Right renal pelvis (tissue), 4 donors: ENCODE measurements at regions not wholly inside any gene's neighbourhood (a gene's known extent, or its start where the extent isn't known, plus 50 kb on each side); places are given as distances from the start of the nearest gene placed in this dataset.
"Not testable (repeated sequence)": the region's sequence is repeated elsewhere in the genome, so short reads cannot be mapped to it uniquely, and the experiment has no call there.

Source experiments
- DNase-seq, 4 donors: peaks; one replicate each; pipeline ENCODE4 v3.0.0-alpha.2; 2013; ENCODE audit warnings: low read depth in 4 of 4, low spot score in 3 of 4, missing footprints in 1 of 4

DNA sequence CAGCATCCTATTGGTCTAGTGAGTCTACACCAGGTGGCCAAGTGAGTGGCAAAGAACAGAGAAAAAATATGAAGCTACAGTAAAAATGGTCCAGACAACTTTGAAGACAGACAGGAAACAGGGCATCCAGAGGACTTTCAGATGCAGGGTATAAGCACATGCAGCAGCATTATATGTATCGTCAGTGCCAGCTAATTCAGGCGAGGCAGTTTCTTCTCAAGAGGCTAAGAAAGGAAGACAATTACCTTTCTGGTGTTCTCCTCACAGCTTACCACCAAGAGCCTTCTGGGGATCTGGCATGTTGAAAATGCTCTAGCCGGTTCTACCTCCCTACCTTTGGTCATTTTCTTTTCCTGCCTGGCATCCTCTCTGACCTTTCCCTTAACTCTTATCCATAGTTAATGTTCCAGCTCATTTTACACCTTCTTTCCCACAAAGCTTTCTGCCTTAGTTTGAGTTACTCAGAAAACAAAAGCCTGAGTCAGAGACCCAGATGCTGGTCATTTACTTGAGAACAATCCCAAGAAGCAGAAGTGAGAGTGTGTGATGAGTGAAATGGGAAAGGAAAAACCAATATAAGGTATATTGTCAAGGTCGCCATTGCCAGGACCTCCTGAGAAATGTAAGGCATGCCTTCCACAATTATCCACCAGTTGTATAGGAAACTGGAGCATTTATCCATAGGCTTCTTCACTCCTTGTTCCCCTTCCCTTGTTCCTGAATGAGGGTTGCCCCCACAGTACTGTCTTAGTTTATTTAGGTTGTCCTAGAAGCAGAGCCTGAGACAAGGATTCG is 444.1 kb downstream of the PLPP3 start:
- no peak for DNase-seq

GRCh38 chr1:56133522-56134472 is 445.6 kb downstream of the PLPP3 start:
- DNase-seq, result no peak

- DNase-seq, result no peak
Observed at GRCh38 chr1:56132520-56132919, 446.8 kb downstream of the PLPP3 start.

DNA sequence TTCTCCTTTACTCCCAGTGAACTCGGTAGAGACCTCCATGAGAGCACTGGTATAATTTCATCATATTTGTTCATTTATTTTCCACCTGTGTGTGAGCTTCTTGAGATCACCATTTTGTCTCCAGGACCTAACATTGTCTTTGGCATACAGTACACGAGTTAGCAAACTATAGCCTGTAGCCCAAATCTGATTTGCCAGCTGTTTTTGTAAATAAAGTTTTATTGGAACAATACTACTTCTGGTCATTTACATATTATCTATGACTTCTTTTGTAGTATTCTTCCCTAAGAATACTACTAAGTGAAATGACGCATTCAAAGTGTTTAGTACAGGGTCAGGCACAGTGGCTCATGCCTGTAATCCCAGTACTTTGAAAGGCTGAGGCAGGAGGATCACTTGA is 449.5 kb downstream of the PLPP3 start:
- no peak for DNase-seq

DNA sequence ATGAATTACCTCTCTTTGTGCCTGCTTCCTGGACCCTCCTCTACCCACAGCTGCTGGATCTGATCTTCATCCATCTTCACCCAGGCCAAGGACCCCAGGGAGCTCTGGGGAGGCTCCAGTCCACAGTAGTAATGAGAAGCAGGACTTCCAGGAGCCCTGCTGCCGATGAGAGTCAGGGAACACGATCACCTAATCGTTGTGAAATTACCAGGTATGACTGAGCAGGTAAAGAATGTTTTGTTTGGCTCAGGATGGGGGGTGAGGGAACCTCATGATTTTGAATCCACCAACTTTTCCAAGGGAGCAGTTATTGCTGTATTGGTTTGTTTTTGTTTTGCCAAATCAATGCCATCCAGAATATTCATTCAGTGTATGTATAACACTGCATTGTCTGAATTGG is 454.0 kb downstream of the PLPP3 start:
- no peak for DNase-seq

DNA sequence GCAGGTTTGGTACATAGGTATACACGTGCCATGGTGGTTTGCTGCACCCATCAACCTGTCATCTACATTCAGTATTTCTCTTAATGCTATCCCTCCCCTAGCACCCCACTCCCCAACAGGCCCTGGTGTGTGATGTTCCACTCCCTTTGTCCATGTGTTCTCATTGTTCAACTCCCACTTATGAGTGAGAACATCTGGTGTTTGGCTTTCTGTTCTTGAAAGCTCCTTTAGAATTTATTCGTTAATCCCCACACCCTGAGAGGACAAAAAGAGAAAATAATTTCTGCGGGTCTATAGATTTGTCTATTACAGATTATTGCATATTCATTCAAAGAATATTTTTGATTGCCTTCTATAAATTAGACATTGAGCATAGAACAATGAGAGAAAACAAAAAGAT is 455.5 kb downstream of the PLPP3 start:
- no peak for DNase-seq

DNA sequence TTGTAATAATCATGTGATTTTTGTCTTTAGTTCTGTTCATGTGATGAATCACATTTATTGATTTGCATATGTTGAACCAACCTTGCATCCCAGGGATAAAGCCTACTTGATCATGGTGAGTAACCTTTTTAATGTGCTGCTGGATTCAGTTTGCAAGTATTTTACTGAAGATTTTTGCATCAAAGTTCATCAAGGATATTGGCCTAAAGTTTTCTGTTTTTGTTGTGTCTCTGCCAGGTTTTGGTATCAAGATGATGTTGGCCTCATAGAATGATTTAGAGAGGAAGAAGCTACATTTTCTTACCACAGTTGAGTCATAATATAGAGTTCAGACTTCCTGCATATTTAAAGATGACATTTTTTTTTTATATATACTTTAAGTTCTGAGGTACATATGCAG is 455.9 kb downstream of the PLPP3 start:
- DNase-seq, result no peak

DNA sequence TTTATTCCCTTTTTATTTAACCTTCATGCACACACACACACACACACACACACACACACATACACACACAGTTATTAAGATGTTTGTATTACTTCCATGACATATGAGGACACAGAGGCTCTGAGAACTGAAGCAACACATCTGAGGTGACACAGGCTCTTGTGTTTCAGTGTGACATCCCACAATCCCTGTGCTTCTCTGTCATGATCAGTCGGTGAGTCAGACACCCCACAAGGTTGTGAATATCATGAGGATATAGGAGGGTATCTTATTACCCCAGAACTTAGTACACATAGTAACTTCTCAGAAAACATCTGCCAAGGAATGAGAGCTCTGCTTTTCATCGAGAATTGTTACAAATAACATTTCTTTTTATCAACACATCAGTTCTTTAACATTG is 459.3 kb downstream of the PLPP3 start:
- no peak for DNase-seq

DNA sequence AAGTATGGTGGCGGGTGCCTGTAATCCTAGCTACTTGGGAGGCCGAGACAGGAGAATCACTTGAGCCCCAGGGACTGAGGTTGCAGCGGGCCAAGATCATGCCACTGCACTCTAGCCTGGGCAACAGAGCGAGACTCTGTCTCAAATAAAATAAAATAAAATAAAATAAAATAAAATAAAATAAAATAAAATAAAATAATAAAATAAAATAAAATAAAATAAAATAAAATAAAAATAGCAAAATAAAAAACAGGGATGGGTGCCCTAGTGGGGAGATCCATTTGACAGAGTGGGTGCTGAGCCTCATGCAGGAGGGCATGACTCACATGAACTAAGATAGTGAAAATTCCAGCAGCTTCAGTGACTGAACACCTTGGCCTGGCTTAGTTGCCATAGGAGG is 460.7 kb downstream of the PLPP3 start:
- DNase-seq, result not testable (repeated sequence)

GRCh38 chr1:56115701-56116100 is 463.7 kb downstream of the PLPP3 start:
- no peak for DNase-seq

DNA sequence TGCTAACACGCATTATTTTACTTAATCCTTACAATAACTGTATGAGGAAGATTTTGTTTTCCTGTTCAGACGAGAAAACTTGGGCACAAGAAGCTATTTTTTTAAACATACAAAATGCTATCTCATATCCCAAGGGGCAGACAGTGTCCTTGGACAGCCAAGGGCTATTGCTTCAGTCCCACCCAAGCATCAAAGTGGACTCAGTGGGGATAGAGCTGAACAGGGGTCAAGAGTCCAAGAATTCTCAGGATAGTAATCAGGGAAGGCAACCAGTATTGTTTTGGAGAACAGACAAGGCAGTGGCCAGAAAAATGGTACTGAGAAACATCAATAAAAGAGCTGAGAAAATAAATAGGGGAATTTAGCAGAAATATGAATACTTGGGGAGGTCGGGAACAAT is 465.7 kb downstream of the PLPP3 start:
- no peak for DNase-seq

DNA sequence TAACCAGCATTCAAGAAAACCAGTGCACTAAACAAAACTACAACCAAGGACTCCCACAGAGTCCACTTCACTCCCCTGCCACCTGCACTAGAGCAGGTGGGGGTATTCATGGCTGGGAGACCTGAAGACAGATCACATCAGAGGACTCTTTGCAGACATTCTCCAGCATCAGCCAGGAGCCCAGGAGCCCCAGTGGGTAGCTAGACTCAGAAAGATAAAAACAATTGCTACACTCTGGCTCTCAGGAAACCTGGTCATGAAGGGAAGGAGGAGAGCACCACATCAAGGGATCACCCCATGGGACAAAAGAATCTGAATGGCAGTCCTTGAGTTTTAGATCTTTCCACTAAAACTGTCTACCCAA is 472.1 kb downstream of the PLPP3 start:
- no peak for DNase-seq

DNA sequence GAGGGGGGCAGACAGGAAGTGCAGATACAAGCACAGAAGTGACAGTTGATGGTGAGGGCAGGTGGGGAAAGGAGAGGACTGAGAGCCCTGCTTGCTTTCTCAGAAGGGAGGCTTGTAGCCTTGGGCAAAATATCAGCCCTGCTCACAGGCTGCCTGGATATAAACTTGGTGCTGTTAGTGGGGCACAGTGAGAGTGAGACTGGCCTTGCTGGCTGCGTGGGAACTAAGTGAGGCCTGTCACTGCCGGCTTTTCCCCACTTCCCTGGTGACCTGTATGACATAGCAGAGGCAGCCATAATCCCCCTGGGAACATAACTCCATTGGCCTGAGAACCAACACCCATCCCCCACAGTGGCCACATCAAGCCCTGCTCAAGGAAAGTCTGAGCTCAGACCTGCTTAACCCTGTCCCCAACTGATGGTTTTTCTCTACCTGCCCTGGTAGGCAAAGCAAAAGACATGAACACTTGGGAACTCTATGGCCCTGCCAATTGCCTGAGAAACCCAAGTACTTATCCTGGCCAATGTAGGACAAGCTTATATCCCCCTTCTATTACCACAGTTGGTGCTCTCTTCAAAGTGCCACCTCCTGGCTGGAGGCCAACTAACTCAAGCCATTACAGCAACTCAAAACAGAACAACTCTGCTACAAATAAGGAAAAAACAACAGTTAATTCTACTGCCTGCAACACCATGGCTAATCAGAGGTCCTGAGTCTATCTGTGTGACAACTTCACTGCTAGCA is 472.7 kb downstream of the PLPP3 start:
- no peak for DNase-seq

GRCh38 chr1:56105397-56105796 is 474.0 kb downstream of the PLPP3 start:
- no peak for DNase-seq

- DNase-seq, result no peak
Observed at GRCh38 chr1:56099766-56100265, 479.5 kb downstream of the PLPP3 start.

GRCh38 chr1:56098946-56099345 is 480.4 kb downstream of the PLPP3 start:
- DNase-seq, result no peak

GRCh38 chr1:56097713-56098112 is 481.6 kb downstream of the PLPP3 start:
- DNase-seq, result no peak

DNA sequence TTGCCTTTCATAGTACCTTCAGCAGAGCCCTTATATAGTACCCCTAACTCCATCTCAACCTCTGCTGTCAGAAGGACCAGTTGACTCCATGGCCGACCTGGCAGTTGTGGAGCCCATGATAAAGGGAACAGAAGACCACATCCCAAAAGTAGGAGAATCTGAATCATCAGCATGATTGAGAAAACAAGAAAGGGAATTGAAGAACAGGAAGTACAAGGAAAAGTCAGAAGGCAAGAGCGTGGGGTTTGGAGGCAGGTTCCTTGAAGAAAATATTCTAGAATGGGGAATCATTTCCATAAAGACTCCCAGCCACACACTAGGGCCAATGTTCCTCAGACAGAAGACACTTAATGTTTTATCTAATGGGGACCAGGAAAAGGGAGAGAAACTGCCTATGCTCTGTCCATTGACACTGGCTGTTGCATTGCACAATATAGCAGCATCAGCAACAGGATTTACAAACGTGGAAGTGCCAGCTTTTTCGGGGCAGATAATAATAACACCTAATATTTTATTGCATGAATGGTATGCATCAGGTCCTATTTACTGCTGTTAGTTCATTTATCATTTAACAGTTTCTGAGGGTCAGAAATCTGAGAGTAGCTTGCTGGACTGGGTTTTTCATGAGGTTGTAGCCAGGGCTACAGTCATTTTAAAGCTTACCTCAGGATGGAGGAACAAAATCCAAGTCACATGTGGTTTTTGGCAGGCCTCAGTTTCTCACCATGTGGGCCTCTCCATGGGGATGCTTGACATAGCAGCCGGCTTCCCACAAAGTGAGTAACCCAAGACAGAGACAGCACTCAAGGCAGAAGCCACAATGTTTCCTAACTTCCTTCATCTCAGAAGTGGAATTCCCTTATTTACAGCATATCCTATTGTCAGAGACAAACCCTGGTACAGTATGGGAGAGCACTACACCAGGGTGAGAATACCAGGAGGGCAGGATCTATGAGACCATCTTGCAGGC is 483.4 kb downstream of the PLPP3 start:
- DNase-seq, result no peak

- DNase-seq, result no peak
Observed at GRCh38 chr1:56094168-56094567, 485.2 kb downstream of the PLPP3 start.
